ENCODE measurements at regions not wholly inside any gene's neighbourhood (a gene's known extent, or its start where the extent isn't known, plus 50 kb on each side); places are given as distances from the start of the nearest gene placed in this dataset.

GRCh38 chr4:117527601-117528000 lies 442.2 kb upstream of the TRAM1L1 start:
- H3K4me3 ChIP-seq (ENCODE audit: severe bottlenecking) = no peak overlapping the region
- DNase-seq (ENCODE audit: low spot score) = no peak
- no peaks in the 10 kb centered on the region for H3K27me3 ChIP-seq (ENCODE audit: insufficient read depth, poor library complexity, severe bottlenecking)
- H3K27ac ChIP-seq (ENCODE audit: poor library complexity, severe bottlenecking) = no peak overlapping the region
- no peaks in the 10 kb centered on the region for H3K9me3 ChIP-seq (ENCODE audit: severe bottlenecking)
- no peaks in the 10 kb centered on the region for H3K4me1 ChIP-seq (ENCODE audit: insufficient read depth, poor library complexity, severe bottlenecking)
- H3K36me3 ChIP-seq (ENCODE audit: low read depth) = no peaks in the 10 kb centered on the region
- no peak for TF ChIP-seq CTCF (IDR thresholded peaks at IDR 0.05; ENCODE audit: poor library complexity, severe bottlenecking)
- no peak for ATAC-seq (ENCODE audit: low read depth)

- ATAC-seq (ENCODE audit: low read depth) (no peak), DNase-seq (ENCODE audit: low spot score) (no peak)
- Histone ChIP-seq H3K36me3 (ENCODE audit: low read depth) (no peaks in the 10 kb centered on the region), H3K27me3 (ENCODE audit: insufficient read depth, poor library complexity, severe bottlenecking) (no peaks in the 10 kb centered on the region), H3K4me1 (ENCODE audit: insufficient read depth, poor library complexity, severe bottlenecking) (no peaks in the 10 kb centered on the region), H3K9me3 (ENCODE audit: severe bottlenecking) (no peaks in the 10 kb centered on the region), H3K27ac (ENCODE audit: poor library complexity, severe bottlenecking) (no peak overlapping the region), H3K4me3 (ENCODE audit: severe bottlenecking) (no peak overlapping the region)
- no peak for TF ChIP-seq CTCF (IDR thresholded peaks at IDR 0.05; ENCODE audit: poor library complexity, severe bottlenecking)
Measured at GRCh38 chr4:117529401-117529800, 444.0 kb upstream of the TRAM1L1 start.

GRCh38 chr4:117533501-117533900 lies 448.1 kb upstream of the TRAM1L1 start:
- Histone ChIP-seq H3K27ac (ENCODE audit: poor library complexity, severe bottlenecking) (no peak overlapping the region), H3K9me3 (ENCODE audit: severe bottlenecking) (no peaks in the 10 kb centered on the region), H3K4me3 (ENCODE audit: severe bottlenecking) (no peak overlapping the region), H3K27me3 (ENCODE audit: insufficient read depth, poor library complexity, severe bottlenecking) (peaks cover 3% of the 10 kb centered on the region), H3K4me1 (ENCODE audit: insufficient read depth, poor library complexity, severe bottlenecking) (no peaks in the 10 kb centered on the region), H3K36me3 (ENCODE audit: low read depth) (no peaks in the 10 kb centered on the region)
- no peak for TF ChIP-seq CTCF (IDR thresholded peaks at IDR 0.05; ENCODE audit: poor library complexity, severe bottlenecking)
- DNase-seq (ENCODE audit: low spot score) (no peak), ATAC-seq (ENCODE audit: low read depth) (no peak)

- Histone ChIP-seq H3K9me3 (ENCODE audit: severe bottlenecking) (no peaks in the 10 kb centered on the region), H3K36me3 (ENCODE audit: low read depth) (no peaks in the 10 kb centered on the region), H3K4me3 (ENCODE audit: severe bottlenecking) (no peak overlapping the region), H3K27ac (ENCODE audit: poor library complexity, severe bottlenecking) (no peak overlapping the region), H3K4me1 (ENCODE audit: insufficient read depth, poor library complexity, severe bottlenecking) (no peaks in the 10 kb centered on the region), H3K27me3 (ENCODE audit: insufficient read depth, poor library complexity, severe bottlenecking) (no peaks in the 10 kb centered on the region)
- DNase-seq (ENCODE audit: low spot score) = no peak
- ATAC-seq (ENCODE audit: low read depth) = no peak
- TF ChIP-seq CTCF (IDR thresholded peaks at IDR 0.05; ENCODE audit: poor library complexity, severe bottlenecking) = no peak
Measured at GRCh38 chr4:117545039-117545438, 459.7 kb upstream of the TRAM1L1 start.

DNA sequence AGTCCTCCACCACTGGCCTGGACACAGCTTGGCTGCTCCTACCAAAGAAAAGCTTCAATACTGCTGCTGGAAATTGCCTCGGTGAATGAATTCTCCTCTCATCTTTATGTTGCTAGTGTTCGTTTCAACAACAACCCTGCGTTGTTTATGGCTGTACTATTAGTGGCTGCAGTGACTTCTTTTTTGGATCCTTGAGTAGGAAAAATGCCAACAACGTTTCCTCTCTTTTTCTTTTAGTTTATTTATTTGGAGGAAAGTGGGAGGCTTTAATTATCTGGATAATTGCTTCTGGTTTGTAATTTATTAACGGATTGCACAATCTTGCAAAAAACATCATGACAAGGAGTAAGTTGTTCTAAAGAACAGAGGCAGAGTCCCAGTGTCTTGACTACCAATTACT lies 464.1 kb upstream of the TRAM1L1 start:
- DNase-seq (ENCODE audit: low spot score) (no peak), ATAC-seq (ENCODE audit: low read depth) (no peak)
- TF ChIP-seq CTCF (IDR thresholded peaks at IDR 0.05; ENCODE audit: poor library complexity, severe bottlenecking) = no peak

More for the DNA sequence above, 464.1 kb upstream of the TRAM1L1 start:
- no peak overlapping the region for H3K27ac ChIP-seq (ENCODE audit: poor library complexity, severe bottlenecking)
- H3K9me3 ChIP-seq (ENCODE audit: severe bottlenecking) = no peaks in the 10 kb centered on the region
- H3K36me3 ChIP-seq (ENCODE audit: low read depth) = no peaks in the 10 kb centered on the region
- no peaks in the 10 kb centered on the region for H3K4me1 ChIP-seq (ENCODE audit: insufficient read depth, poor library complexity, severe bottlenecking)
- no peaks in the 10 kb centered on the region for H3K27me3 ChIP-seq (ENCODE audit: insufficient read depth, poor library complexity, severe bottlenecking)
- H3K4me3 ChIP-seq (ENCODE audit: severe bottlenecking) = no peak overlapping the region
